Spinal cord (tissue), 9 donors: ENCODE measurements at regions not wholly inside any gene's neighbourhood (a gene's known extent, or its start where the extent isn't known, plus 50 kb on each side); places are given as distances from the start of the nearest gene placed in this dataset.
"Not testable (repeated sequence)": the region's sequence is repeated elsewhere in the genome, so short reads cannot be mapped to it uniquely, and the experiment has no call there.

Experiments used
- DNase-seq, 6 donors: peaks; one replicate each; pipeline versions ENCODE4 v3.0.0 to v3.0.0-alpha.2; 2013 to 2015; ENCODE audit warnings: low spot score in 6 of 6, low read depth in 4 of 6
- H3K27ac ChIP-seq: one replicate; pipeline ENCODE4 v1.5.1; 2013; ENCODE audit warnings: low read depth, low read length, control low read depth
- H3K27me3 ChIP-seq: one replicate; pipeline ENCODE4 v1.6.1; 2013; ENCODE audit warnings: low read length; ENCODE audit not compliant: control insufficient read depth, insufficient read depth
- H3K36me3 ChIP-seq: one replicate; pipeline ENCODE4 v1.6.1; 2013; ENCODE audit warnings: low read length; ENCODE audit not compliant: control insufficient read depth, insufficient read depth
- H3K4me1 ChIP-seq: one replicate; pipeline ENCODE4 v1.6.1; 2013; ENCODE audit warnings: low read length; ENCODE audit not compliant: control insufficient read depth, insufficient read depth
- H3K4me3 ChIP-seq: one replicate; pipeline ENCODE4 v1.5.1; 2013; ENCODE audit warnings: low read depth, low read length, control low read depth
- H3K9me3 ChIP-seq: one replicate; pipeline ENCODE4 v1.6.1; 2013; ENCODE audit warnings: low read length; ENCODE audit not compliant: control insufficient read depth, insufficient read depth
- WGBS: methylation state at CpG from one replicate; pipeline ENCODE4 v1.1.5; 2013; ENCODE audit warnings: missing lambda C conversion rate; ENCODE audit not compliant: insufficient coverage; 5-methylcytosine and 5-hydroxymethylcytosine counted together
- donor health status: healthy.

- Histone ChIP-seq H3K36me3 (no peaks in the 10 kb centered on the region), H3K4me1 (peaks cover 10% of the 10 kb centered on the region), H3K4me3 (no peak overlapping the region), H3K27ac (no peak overlapping the region), H3K9me3 (no peaks in the 10 kb centered on the region), H3K27me3 (no peaks in the 10 kb centered on the region)
- no peak for DNase-seq
These were observed 82.0 kb upstream of the TOP3B start for GRCh38 chr22:22064580-22064979.

GRCh38 chr22:22062306-22062793 is 79.8 kb upstream of the TOP3B start:
- WGBS = no CpG with 5 or more reads among the region's 2 CpGs
- Histone ChIP-seq H3K27me3 (peaks cover 2% of the 10 kb centered on the region), H3K27ac (no peak overlapping the region), H3K4me1 (peaks cover 10% of the 10 kb centered on the region), H3K36me3 (no peaks in the 10 kb centered on the region), H3K9me3 (no peaks in the 10 kb centered on the region), H3K4me3 (no peak overlapping the region)
- no peak for DNase-seq

- 26% methylated on average over 9 of the region's 11 CpGs for WGBS
- Histone ChIP-seq H3K36me3 (no peaks in the 10 kb centered on the region), H3K4me1 (peaks cover 10% of the 10 kb centered on the region), H3K27me3 (peaks cover 2% of the 10 kb centered on the region), H3K27ac (peak overlapping the region; percentile 61), H3K4me3 (no peak overlapping the region), H3K9me3 (no peaks in the 10 kb centered on the region)
- DNase-seq = peak in 4 of 6 donors; percentile 22 to 76 (median 49)
These were observed 78.8 kb upstream of the TOP3B start for GRCh38 chr22:22061085-22062077.

- Histone ChIP-seq H3K4me3 (no peak overlapping the region), H3K27me3 (peaks cover 2% of the 10 kb centered on the region), H3K27ac (peak overlapping the region; percentile 61), H3K4me1 (peaks cover 10% of the 10 kb centered on the region), H3K9me3 (no peaks in the 10 kb centered on the region), H3K36me3 (no peaks in the 10 kb centered on the region)
- WGBS = 29% methylated on average over 10 of the region's 11 CpGs
- DNase-seq = peak in 1 of 6 donors; percentile 18
These were observed 77.9 kb upstream of the TOP3B start for GRCh38 chr22:22060200-22061084.

- peaks cover 2% of the 10 kb centered on the region for H3K27me3 ChIP-seq
- no CpG with 5 or more reads among the region's 3 CpGs for WGBS
- no peaks in the 10 kb centered on the region for H3K36me3 ChIP-seq
- H3K4me1 ChIP-seq = peaks cover 10% of the 10 kb centered on the region
- DNase-seq = no peak
- H3K27ac ChIP-seq = no peak overlapping the region
- H3K9me3 ChIP-seq = no peaks in the 10 kb centered on the region
- H3K4me3 ChIP-seq = no peak overlapping the region
These were observed 76.9 kb upstream of the TOP3B start for GRCh38 chr22:22059291-22060002.

DNA sequence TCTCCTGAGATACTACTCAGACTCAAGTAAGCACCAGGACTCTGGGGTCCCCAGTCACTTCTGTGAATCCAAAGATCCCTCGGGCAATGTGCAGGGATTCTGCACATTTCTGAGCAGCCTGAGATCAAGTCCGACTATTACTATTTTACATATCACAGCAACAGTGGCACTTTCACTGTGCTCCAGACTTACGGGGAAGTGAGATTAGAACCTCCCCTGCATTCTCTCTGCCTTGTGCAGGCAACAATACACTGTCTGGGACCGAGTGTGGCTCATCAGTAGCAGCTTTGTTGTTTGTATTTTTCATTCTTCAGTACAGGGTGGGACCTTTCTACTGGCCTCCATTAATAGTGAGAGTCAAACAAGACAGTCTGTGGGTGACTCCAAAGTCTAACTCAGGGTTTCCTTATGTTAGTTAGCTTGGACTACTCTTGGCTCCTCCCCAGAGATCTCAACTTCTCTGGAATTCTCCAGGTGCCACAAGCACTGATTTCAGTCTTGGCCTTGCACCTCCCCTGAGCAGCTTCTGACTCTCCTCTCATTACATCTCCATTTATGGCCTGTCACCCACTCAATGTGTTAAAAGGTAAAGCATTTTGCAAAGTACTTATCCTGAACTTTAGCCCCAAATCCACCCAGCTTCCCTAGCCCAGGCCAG is 76.2 kb upstream of the TOP3B start:
- no peak overlapping the region for H3K4me3 ChIP-seq
- no peak overlapping the region for H3K27ac ChIP-seq
- no peaks in the 10 kb centered on the region for H3K36me3 ChIP-seq
- no peak for DNase-seq
- peaks cover 2% of the 10 kb centered on the region for H3K27me3 ChIP-seq
- H3K9me3 ChIP-seq = no peaks in the 10 kb centered on the region
- H3K4me1 ChIP-seq = peaks cover 10% of the 10 kb centered on the region
- WGBS = 93% methylated on average over 2 of the region's 4 CpGs

GRCh38 chr22:22057617-22058378 is 75.2 kb upstream of the TOP3B start:
- Histone ChIP-seq H3K9me3 (no peaks in the 10 kb centered on the region), H3K27me3 (peaks cover 2% of the 10 kb centered on the region)

GRCh38 chr22:22056809-22057594 is 74.4 kb upstream of the TOP3B start:
- not testable (repeated sequence) for H3K27ac ChIP-seq, H3K9me3 ChIP-seq, DNase-seq, H3K36me3 ChIP-seq, H3K27me3 ChIP-seq, H3K4me3 ChIP-seq
- H3K4me1 ChIP-seq = peaks cover 10% of the 10 kb centered on the region
- 68% methylated on average over 14 of the region's 14 CpGs for WGBS

More at GRCh38 chr22:22057617-22058378, 75.2 kb upstream of the TOP3B start:
- Histone ChIP-seq H3K36me3 (no peaks in the 10 kb centered on the region), H3K4me1 (peaks cover 10% of the 10 kb centered on the region), H3K27ac (no peak overlapping the region), H3K4me3 (no peak overlapping the region)
- 96% methylated on average over 3 of the region's 5 CpGs for WGBS
- DNase-seq = no peak
